ENCODE measurements at regions not wholly inside any gene's neighbourhood (a gene's known extent, or its start where the extent isn't known, plus 50 kb on each side); places are given as distances from the start of the nearest gene placed in this dataset.
"Not testable (repeated sequence)": the region's sequence is repeated elsewhere in the genome, so short reads cannot be mapped to it uniquely, and the experiment has no call there.

- Histone ChIP-seq H3K4me1 (no peaks in the 10 kb centered on the region), H3K27me3 (no peaks in the 10 kb centered on the region), H3K9me3 (peaks cover 0 to 7% (median 0%) of the 10 kb centered on the region in 3 donors), H3K4me3 (no peak overlapping the region), H3K36me3 (no peaks in the 10 kb centered on the region), H3K27ac (no peak overlapping the region)
- no peak for TF ChIP-seq EP300 (IDR thresholded peaks at IDR 0.05)
- no peak for TF ChIP-seq CTCF (IDR thresholded peaks at IDR 0.05)
- TF ChIP-seq POLR2AphosphoS5 (IDR thresholded peaks at IDR 0.05) = no peak
- no peak for TF ChIP-seq POLR2A (IDR thresholded peaks at IDR 0.05)
- 65% methylated on average over 4 of the region's 4 CpGs; no CpG with 5 or more reads in 1 of the 2 donors for WGBS, 2 donors (ENCODE audit: low coverage in 1 of 2)
- no peak for ATAC-seq
These were observed 54.4 kb upstream of the MSH6 start for GRCh38 chr2:47728551-47728950.

- ATAC-seq = no peak
- H3K27me3 ChIP-seq = no peaks in the 10 kb centered on the region
- TF ChIP-seq CTCF (IDR thresholded peaks at IDR 0.05) = no peak
- TF ChIP-seq EP300 (IDR thresholded peaks at IDR 0.05) = no peak
- no peak for TF ChIP-seq POLR2AphosphoS5 (IDR thresholded peaks at IDR 0.05)
- no peak for TF ChIP-seq POLR2A (IDR thresholded peaks at IDR 0.05)
- no peaks in the 10 kb centered on the region for H3K4me1 ChIP-seq
- H3K36me3 ChIP-seq = no peaks in the 10 kb centered on the region
- WGBS, 2 donors (ENCODE audit: low coverage in 1 of 2) = 52 to 90% methylated on average over 2 of the region's 3 CpGs
- peaks cover 0 to 7% (median 0%) of the 10 kb centered on the region in 3 donors for H3K9me3 ChIP-seq
- H3K4me3 ChIP-seq = no peak overlapping the region
- no peak overlapping the region for H3K27ac ChIP-seq
These were observed 55.0 kb upstream of the MSH6 start for GRCh38 chr2:47727956-47728355.

- not testable (repeated sequence) for ATAC-seq
- WGBS, 2 donors (ENCODE audit: low coverage in 1 of 2) = no CpG with 5 or more reads among the region's 1 CpG
These were observed 56.0 kb upstream of the MSH6 start for GRCh38 chr2:47726978-47727377.

GRCh38 chr2:47725808-47726207 is 57.1 kb upstream of the MSH6 start:
- Histone ChIP-seq H3K9me3 (peaks cover 0 to 7% (median 0%) of the 10 kb centered on the region in 3 donors), H3K36me3 (no peaks in the 10 kb centered on the region), H3K27ac (no peak overlapping the region), H3K4me1 (no peaks in the 10 kb centered on the region), H3K4me3 (no peak overlapping the region), H3K27me3 (no peaks in the 10 kb centered on the region)
- WGBS, 2 donors (ENCODE audit: low coverage in 1 of 2) = 88 to 95% methylated on average over 2 of the region's 2 CpGs
- ATAC-seq = no peak
- no peak for TF ChIP-seq CTCF (IDR thresholded peaks at IDR 0.05)
- no peak for TF ChIP-seq POLR2AphosphoS5 (IDR thresholded peaks at IDR 0.05)
- TF ChIP-seq EP300 (IDR thresholded peaks at IDR 0.05) = no peak
- TF ChIP-seq POLR2A (IDR thresholded peaks at IDR 0.05) = no peak

More at GRCh38 chr2:47726978-47727377, 56.0 kb upstream of the MSH6 start:
- H3K27ac ChIP-seq, H3K36me3 ChIP-seq, H3K9me3 ChIP-seq, H3K4me1 ChIP-seq, H3K27me3 ChIP-seq, H3K4me3 ChIP-seq: not testable (repeated sequence)

GRCh38 chr2:47724221-47724981 is 58.5 kb upstream of the MSH6 start:
- Histone ChIP-seq H3K27me3 (no peaks in the 10 kb centered on the region), H3K4me3 (no peak overlapping the region), H3K9me3 (peaks cover 0 to 2% (median 0%) of the 10 kb centered on the region in 3 donors), H3K36me3 (no peaks in the 10 kb centered on the region), H3K27ac (no peak overlapping the region), H3K4me1 (no peaks in the 10 kb centered on the region)
- WGBS, 2 donors (ENCODE audit: low coverage in 1 of 2) = 82 to 85% methylated on average over 4 to 8 of the region's 9 CpGs
- TF ChIP-seq POLR2A (IDR thresholded peaks at IDR 0.05) (no peak), EP300 (IDR thresholded peaks at IDR 0.05) (no peak), POLR2AphosphoS5 (IDR thresholded peaks at IDR 0.05) (no peak), CTCF (IDR thresholded peaks at IDR 0.05) (no peak)
- ATAC-seq = no peak
